Hematopoietic multipotent progenitor cell treated with erythropoietin and hydrocortisone succinate and interleukin-3 and kit ligand, for 8 days (in vitro differentiated cells): ENCODE measurements at regions not wholly inside any gene's neighbourhood (a gene's known extent, or its start where the extent isn't known, plus 50 kb on each side); places are given as distances from the start of the nearest gene placed in this dataset.
"Not testable (repeated sequence)": the region's sequence is repeated elsewhere in the genome, so short reads cannot be mapped to it uniquely, and the experiment has no call there.

ENCODE experiments used
- DNase-seq: peaks from one replicate; pipeline ENCODE4 v3.0.0-alpha.2; 2015

DNA sequence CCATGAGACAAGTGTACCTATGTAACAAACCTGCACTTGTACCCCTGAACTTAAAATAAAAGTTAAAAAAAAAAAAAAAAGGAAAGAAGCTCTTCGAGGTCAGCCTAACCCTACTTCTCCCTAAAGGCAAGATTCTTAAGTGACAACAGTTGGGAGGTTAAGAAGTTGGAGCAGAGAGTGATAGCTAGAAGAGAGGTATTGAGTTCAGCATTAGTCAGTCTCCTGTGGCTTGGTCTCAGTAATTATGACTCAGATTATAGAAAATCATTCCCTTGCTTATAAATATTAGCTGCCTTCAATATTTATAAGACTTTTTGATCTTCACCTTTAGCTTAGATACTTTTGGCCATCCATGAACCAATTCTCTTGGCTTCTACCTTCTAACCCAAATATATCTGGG, 926.8 kb upstream of the SLC39A10 start:
- no peak for DNase-seq

DNA sequence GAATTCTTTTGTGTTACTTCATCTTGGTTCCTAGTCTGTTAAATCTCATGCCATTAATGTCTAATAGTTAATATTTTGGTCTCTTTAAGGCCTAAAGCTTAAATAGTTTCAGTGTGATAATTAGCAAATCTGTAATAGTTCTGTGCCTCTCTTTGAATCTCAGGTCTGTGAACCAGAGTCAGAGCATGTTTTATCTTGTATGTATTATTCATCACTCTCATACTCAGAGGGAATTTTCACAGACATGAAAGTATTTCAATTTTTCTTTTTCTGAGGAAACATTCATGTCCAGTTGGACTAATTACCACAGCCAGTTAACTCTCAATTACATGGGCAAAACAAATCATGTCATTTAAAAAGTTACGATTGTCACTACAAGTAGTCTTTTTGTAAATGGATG, 931.9 kb upstream of the SLC39A10 start:
- DNase-seq: no peak

DNA sequence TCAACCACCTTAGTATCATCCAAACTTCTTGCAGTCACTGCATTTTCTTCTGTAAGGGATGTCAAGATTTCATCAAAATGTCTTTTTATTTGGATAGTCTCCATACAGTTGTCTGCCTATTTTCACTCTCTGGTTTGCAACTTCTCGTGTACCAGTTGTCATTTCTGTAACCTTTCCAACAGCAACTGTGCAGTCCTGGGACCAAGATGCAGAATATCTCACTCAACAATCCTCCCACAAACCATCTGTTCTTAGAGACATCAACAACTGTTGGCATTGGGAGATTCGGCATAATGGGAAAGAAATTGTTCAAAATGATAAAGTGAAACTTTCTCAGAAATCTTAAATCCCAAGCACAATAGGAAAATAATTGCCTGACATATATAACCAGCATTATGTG, 933.6 kb upstream of the SLC39A10 start:
- DNase-seq: no peak

DNA sequence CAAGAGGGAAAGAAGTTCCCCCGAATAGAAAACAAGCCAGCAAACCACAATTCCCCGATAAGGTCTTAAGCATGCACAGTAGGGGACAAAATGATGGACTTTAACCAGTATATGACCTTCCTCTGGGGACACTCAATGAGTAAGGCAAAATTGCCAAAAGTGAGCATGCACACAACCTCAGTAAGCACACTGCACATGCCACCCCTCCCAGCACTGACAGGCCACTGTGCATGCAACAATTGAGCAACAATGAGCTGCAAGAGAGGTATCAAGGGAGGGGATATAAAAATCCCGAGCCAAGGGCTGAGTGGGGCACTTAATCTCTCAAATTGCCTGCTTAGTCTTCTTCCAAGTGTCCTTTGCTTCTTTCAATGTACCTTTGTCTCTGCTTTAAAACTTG, 935.8 kb upstream of the SLC39A10 start:
- DNase-seq: no peak

DNA sequence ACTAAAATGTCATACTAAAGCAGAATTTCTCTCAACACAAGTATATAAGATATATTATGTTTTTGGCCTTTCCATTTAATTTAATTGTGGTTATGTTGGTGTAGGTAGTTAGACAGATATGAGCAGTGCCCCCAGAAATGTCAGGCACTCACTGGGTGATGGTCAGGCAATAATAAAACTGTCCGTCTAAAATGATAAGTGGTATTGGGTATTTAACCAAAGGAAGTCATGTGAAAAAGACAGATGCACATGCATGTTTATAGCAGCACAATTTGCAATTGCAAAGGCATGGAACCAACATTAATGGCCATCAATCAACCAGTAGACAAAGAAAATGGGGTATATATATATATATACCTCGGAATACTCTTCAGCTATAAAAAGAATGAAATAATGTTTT, 936.6 kb upstream of the SLC39A10 start:
- DNase-seq: no peak

DNA sequence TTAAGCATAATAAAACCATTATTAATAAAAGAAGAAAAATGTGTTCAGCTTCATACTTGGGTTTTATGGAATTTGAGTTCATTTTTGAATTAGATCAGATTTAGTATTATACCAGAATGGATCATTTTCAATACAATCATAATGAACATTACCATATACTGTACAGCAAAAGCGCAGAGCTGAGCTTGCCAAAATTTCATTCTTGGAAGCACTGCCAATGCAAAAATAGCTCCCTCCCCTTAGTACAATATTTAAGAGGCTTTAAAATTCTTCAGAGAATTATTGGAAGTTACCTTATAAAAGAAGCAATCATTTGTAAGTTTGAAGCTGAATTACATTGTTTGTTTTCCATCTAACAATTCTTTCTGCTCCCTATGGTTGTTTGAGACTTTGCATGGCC, 938.1 kb upstream of the SLC39A10 start:
- DNase-seq: no peak

DNA sequence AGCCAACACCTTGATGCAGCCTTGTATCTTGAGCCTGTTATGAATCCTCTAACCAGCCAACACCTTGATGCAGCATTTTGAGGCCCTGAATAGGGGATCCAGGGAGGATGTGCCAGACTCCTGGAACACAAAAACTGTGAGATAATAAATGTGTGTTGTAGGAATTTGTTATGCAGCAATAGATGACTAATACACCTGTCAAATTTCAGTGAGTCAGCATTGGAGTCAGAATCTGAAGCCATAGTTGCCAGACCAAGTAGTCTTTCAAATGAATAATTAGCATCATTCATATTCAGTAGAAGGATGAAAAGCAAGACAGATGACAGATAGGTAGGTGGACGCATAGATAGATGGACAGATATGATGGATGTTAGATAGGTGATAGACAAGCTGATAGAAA, 942.5 kb upstream of the SLC39A10 start:
- DNase-seq: no peak

DNA sequence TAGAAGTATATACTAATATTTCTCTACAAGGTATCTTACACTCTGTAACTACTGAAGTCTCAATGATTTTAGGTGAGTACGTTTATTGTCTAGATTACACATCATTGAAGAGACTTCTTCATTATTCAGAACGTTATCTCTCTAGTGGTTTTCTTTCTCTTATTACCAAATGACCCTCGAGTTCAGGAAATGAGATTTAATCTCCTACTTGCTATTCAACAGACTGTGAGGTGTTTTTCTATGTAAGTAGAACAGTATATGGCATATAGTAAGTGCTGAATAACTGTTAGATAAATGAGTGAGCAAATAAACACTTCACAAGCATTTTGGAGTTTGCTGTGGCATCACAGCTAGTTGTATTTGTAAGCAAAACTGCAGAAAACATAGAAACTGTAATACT, 947.2 kb upstream of the SLC39A10 start:
- DNase-seq: peak; percentile 1

DNA sequence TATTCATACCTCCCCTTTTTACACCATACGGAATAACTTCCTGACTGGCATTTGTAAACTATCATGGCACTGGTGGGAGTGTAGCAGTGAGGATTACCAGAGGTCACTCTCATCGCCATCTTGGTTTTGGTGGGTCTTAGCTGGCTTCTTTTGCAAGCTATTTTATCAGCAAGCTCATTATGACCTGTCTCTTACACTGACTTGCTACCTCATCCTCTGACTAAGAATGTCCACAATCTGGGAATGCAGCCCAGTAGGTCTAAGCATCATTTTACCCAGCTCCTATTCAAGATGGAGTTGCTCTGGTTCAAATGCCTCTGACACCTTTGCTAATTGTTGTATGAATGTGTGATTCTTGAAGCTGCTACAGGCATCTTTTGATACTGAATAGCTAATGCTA, 950.8 kb upstream of the SLC39A10 start:
- DNase-seq: no peak

DNA sequence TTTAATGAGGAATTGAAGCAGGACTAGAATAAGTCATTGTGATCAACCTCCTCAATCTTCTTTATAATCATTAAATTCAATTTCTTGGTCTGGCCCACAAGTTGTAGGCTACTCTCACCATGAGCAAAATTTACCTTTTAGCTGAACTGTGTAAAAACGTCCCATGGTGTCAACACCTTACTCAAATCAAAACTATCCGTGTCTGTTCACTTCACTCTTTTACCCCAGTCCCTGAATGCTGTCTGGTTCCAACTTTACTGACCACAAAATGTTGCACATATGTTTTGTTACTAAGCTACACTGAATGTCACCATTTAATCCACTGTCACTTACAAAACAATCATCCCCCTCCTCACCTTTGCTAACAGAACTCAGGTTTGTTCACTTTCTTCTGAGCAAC, 951.6 kb upstream of the SLC39A10 start:
- no peak for DNase-seq

DNA sequence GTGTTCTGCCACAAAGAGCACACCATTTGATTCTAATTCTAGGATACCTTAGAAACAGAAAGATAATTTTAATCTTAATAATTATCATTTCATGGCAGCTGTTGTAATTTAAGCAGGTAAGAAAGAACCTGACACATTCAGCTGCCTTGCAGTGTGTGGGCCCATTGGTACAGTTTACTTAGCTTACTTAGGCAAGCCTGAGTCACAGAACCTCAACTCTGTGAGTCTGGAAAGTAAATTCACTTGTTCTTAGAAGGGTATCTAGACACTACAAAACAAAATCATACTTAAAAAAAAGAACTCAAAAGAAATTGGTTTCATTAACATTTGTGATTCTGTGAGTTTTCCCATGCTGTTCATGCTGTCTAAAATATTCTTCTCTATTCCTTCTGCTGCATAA, 956.3 kb upstream of the SLC39A10 start:
- no peak for DNase-seq

DNA sequence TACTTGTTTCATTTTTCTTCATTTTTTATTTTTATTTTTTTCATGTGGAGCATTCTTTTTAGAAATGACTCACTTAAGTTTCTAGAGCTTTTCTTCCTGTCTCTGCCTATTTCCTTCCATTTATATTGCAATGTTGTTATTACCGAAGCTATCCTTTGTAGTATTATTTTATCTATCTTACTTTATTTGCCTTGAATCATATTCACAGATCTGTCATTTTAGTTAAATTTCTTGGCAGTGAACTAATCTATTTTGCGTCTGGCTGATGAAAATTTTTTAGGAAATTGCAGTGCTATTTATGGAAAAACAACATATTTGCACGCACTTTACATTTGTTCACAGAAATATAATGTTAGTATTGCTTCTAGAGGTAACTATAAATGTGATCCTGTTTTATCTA, 956.9 kb upstream of the SLC39A10 start:
- DNase-seq: no peak

DNA sequence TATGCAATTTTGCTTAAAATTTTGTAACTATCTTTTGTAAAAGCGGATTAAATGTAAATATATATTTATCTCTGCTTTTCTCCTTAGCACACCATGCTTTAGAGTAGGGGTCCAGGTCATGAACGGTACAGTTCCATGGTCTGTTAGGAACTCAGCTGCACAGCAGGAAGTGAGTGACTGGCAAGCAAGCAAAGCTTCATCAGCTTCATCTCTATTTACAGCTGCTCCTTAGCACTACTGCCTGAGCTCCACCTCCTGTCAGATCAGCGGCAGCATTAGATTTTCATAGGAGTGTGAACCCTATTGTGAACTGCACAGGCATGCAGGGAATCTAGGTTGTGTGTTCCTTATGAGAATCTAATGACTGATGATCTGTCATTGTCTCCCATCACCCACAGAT, 959.0 kb upstream of the SLC39A10 start:
- DNase-seq: no peak

DNA sequence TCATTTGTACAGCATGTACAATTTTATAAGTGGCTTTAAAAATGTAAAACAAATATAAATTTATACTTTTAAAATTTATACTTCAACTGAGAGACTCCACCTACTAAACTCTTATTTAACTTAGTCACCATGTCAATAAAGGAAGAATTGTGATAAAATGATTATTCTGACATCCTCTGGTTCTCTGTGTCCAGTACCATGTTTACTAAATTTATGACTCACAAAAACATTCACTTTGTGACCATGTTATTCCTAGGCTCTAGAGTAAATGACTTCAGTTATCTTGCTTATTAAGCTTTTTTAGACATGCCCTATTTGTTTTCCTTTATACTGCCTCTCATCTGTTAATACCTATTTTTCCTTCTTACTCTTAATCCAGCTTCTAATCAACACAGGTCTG, 959.6 kb upstream of the SLC39A10 start:
- no peak for DNase-seq

DNA sequence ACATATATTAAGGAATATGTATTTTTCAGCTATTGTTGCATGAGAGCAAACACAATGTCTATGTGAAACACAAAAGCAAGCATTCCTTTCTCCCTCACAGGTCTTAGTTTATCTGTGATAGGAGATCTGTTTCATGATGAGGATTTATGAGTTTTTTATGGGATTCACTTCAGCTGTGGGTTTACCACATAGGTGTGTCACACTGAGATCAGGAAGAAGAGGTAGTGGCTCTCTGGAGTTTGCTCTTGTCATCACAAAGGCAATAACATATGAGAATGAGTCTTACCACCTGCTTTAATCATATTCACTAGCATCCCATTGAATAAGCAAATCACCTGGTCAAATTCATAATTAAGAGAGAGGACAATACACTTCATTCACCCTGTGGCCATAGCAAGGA, 960.3 kb upstream of the SLC39A10 start:
- no peak for DNase-seq

DNA sequence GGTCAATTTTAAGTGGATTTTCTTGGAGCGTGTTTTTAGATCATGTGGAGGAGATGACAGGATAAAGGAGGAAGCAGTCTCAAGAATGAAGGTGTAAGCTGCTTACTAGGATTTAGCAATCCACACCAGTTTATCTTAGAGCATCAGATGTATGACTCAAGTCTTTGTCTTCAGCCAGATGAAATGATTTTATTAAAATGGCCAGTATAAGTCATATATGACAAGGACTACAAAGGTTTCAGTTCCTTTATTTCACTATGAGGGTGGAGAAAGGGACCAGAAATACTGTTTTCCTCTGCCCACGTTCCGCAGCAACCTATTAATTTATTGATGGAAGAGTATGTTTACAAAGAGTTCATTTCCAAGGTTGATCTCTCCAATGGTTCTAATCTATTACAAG, 970.5 kb upstream of the SLC39A10 start:
- DNase-seq: no peak

DNA sequence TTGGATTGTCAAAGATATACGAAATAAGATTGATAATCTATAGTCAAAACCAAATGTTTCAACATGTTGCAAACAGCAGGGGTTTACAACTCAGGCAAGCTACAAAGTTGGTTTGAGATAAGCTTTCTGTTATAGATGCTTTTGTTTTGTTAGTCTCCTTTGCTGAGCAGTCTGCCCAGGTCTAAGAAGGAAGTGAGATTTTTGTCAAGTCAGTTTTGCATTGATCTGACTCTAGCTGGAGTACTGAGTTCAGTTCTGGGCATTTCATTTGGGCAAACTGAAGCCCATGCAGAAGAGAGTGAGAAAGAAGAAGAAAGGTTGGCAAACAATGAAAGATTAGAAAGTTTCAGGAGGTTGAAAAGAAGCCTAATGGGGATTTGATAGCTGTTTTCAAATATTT, 983.0 kb upstream of the SLC39A10 start:
- DNase-seq: no peak

DNA sequence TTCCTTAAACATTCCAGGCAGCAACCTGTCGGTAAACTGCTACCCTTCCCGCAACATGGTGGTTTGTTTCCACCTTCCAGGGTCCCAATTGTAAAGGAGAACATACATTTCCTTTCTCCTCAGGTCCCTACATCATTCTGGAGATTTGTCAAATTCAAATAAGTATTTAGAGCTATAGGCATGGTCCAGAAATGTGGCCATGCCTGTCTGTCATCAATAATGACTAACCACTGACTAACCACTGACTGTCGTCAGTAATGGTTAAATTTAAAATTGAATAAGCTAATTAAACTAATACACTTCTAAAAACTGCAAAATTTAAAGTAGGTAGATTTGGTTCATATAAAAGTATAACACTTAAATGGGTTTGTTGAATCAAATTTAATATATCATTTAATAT, 984.0 kb upstream of the SLC39A10 start:
- no peak for DNase-seq

DNA sequence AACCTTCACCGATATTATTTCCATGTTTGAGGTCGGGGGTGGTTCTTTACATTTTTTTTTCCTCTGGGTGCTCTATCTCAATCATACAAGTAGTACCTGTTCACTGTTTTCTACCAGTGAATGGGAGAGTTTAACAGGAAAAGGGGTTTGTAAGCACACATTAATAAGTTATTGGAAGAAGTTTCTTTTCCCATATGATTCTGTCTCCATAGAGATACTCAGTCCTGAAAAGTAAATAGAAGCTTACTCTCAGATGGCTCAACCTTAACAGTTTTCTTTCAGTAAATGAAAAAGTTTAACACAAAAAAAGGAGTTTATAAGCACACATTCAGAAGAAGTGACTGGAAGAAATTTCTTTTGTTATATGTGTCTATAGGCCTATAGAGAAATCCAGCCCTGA, 995.6 kb upstream of the SLC39A10 start:
- no peak for DNase-seq

DNA sequence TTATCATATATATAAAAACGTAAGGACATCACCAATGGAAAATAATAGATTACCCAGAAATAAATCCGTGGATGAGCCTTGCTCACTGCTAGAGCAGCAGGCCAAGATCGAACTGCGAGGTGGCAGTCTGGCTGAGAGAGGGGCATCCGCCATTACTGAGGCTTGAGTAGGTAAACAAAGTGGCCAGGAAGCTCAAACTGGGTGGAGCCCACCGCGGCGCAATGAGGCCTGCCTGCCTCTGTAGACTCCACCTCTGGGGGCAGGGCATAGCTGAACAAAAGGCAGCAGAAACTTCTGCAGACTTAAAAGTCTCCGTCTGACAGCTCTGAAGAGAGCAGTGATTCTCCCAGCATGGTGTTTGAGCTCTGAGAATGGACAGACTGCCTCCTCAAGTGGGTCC, 1018.0 kb upstream of the SLC39A10 start:
- not testable (repeated sequence) for DNase-seq

DNA sequence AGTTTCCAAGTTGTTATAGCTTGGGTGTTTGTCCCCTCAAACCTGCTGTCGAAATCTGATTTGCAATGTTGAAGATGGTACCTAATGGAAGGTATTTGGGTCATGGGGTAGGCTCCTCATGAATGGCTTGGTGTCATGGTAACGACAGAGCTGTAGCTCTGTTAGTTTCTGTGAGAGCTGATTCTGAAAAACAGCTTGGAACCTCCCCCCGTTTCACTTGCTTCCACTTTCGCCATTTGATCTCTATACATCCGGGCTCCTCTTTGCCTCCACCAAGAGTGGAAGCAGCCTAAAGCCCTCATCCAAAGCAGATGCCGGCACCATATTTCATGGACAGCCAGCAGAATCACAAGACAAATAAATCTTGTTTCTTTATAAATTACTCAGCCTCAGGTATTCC, 1035.1 kb upstream of the SLC39A10 start:
- no peak for DNase-seq

DNA sequence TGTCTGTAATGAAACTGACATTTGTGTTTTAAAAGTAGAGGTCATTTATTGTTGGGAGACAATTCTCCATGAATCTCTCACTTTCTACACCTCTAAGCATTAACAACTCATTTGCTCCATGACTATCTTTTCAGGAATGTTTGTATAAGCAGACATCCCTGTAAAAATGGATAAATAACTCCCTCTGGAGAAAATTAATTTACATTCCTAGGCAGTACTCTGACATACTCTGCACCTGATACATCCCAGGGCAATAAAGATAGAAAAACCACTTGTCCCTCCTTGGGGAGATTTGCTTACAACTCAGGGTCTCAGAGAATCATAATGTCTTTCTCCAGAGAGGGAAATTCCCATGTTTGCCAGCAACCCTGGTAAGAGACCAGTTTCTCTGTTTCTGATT, 1037.7 kb upstream of the SLC39A10 start:
- DNase-seq: no peak

DNA sequence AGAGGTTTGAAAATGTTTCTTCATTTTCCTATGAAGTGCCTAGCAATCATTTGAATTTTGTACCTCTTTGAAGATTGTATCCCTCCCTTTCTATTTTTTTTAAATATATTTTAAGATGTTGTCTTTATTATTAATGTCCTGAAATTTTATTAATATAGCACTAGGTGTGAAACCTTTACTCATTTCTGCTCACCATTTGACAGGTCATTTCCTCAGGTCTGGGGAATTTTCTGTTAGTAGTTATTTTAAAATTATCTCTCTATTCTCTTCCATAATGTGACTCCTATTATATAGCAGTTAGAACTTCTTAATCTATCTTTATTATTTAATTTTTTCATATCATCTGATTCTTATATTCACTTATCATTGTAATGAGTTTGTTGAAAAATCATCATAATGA, 1038.6 kb upstream of the SLC39A10 start:
- no peak for DNase-seq

DNA sequence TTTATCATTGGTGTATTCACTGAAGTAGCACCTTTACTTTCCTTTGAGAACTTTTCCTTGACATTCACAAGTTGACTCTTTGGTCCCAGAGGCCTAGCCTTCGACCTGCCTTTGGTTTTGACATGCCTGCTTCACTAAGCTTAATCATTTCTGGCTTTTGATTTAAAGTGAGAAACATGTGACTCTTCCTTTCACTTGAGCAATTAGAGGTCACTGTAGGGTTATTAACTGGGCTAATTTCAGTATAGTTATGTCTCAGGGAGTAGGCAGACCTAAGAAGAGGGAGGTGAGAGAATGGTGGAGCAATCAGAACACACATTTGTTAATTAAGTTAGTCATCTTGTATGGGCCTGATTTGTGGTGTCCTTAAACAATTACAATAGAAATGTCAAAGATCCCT, 1040.7 kb upstream of the SLC39A10 start:
- no peak for DNase-seq

DNA sequence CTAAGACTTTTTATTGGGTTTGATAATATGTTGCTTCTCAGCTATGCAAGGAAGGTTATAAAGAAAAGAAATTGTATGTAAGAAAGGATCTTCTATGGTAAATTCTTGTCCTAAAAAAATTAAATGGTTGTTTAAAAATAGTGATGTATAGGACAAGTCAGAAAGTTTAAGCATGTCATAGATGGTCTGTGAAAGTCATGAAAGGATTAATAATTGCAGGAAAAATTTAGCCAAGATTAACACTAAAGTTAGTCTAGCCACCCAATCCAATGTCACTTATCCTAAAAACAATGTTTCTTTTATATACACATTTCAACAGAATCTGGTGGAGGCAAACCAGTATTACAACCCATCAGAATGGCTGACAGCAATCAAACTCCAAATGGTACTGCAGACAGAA, 1046.7 kb upstream of the SLC39A10 start:
- DNase-seq: no peak

DNA sequence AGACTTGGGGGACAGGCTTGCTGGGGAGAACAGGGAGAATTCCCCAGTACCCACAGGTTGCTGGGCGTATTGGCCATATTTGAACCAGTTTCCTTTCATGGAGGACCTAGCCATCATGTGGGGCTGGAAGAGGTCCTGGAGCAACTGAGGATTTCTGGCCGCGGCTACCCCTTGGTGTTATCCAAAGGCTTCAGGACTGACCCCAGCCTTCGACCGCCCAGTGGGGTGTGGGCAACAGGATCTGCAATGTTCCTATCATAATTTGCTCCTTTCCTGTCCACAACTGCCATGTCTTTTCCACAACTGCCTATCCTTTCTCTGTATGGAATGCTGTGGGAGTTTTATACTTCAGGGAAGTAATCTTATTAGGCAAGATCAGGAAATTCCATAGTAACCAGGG, 1053.6 kb upstream of the SLC39A10 start:
- no peak for DNase-seq

DNA sequence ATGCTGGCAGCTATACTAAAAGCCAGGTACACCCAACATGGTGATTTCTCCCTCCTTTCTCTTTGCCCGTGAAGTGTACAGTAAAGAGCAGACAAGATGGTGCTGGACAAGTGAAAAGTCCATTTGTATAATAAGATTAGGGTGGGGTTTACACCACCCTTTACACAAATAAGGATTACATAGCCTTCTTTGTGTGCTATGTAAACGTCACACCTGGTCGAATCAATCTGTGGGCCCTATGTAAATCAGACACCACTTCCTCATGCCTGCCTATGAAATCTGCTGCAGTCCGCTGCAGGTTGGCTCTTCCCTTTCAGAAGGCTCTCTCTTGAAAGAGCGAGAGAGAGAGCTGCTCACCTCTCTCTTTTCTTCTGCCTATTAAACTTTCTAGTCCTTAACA, 1054.3 kb upstream of the SLC39A10 start:
- DNase-seq: no peak
